HG03457 (cell line): ENCODE measurements at regions not wholly inside any gene's neighbourhood (a gene's known extent, or its start where the extent isn't known, plus 50 kb on each side); places are given as distances from the start of the nearest gene placed in this dataset.
"Not testable (repeated sequence)": the region's sequence is repeated elsewhere in the genome, so short reads cannot be mapped to it uniquely, and the experiment has no call there.

Source experiments
- ATAC-seq: cut with Tn5 transposase; IDR thresholded peaks from one replicate; pipeline ENCODE4 v1.9.1; 2021; ENCODE audit warnings: moderate number of reproducible peaks; ENCODE audit not compliant: unreplicated experiment

DNA sequence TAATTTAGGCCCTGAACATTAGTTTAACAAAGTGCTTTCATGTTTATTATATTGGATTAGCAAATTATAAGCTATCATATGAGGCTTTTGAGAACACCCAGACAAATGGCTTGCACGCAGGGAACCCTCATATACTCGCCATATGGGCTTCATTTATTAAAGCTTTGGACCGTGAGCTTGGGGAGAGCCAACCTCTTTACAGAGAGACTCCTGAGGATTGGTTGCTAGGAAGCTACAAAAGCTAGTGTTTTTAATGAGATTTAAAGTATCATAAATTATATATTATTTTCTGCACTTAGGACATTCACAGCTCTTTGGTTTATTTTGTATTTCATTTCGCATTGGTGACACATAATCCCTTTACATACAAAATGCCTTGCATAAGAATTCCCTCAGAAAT, 193.8 kb upstream of the TOX3 start:
- no peak for ATAC-seq

DNA sequence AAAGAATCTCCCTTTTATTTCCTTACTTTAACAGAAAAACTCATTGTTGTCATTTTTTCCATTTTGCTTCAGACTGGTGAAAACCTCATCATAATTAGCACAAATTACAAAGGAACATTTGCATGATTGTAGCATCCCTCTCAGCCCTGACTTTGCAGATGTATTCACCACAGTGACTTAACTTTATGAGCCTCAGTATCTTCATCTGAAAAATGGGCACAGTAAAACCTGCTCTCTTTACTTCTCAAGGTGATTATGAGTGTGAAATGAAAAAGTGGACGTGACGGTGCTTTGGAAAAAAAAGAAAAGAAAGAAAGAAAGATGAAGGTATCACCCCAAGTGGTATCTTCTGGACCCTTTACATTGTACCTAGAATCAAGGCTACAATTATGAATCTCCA, 193.4 kb upstream of the TOX3 start:
- no peak for ATAC-seq

- not testable (repeated sequence) for ATAC-seq
Measured at GRCh38 chr16:52738992-52739391, 192.0 kb upstream of the TOX3 start.

GRCh38 chr16:52731219-52731875, 184.4 kb upstream of the TOX3 start:
- no peak for ATAC-seq

DNA sequence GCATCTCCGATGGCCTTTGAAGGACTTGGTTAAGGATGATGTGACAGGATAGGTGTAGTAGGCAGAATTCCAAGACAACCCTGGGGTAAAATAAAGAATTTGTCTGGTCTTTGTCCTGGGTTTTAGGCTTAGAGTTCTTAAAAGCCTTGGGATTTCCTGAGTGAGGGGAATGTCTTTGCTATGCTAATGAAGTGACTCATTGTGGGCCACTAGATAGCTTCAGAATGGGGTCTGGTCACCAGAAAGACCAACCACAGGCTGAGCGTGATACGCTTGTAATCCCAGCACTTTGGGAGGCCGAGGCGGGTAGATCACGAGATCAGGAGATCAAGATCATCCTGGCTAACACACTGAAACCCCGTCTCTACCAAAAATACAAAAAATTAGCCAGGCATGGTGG, 182.8 kb upstream of the TOX3 start:
- ATAC-seq = no peak

- ATAC-seq = no peak
Measured at GRCh38 chr16:52727849-52728248, 180.9 kb upstream of the TOX3 start.

DNA sequence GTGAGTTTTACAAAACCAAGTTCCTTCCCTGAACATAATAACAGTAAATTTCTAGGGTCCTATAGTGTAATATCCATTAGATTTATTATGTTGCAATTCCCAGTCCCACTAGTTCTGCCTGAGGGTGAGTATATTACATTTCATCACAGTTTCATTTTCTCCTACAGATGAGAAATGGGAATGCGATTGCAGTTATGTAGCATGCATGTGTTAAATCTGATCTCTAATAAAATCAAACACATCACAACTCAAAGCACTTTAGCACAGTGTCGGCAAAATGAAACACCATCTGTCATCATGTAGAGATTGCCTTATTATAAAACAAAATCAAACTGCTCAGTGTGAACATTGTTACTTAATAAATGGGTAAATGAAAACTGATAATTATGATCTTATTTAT, 180.5 kb upstream of the TOX3 start:
- ATAC-seq = no peak

DNA sequence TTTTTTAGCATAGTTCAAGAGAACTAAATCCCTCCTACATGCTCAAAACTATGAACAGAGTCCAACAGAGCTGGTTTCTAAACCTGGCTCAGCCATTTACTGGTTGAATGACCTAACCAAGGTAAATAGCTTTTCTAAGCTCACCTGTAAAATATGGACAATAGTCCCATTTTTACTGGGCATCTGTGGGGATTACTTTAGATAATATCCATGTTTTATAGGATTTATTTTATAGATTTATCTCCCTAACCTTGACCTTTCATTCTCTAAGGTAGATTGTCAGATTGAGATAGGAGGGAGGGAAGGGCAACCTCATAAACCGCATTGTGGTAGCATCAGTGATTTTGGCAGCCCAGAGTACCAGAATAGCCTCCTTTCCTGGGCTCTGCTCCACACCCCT, 178.5 kb upstream of the TOX3 start:
- no peak for ATAC-seq

- ATAC-seq = no peak
Measured at GRCh38 chr16:52725043-52725442, 178.1 kb upstream of the TOX3 start.

DNA sequence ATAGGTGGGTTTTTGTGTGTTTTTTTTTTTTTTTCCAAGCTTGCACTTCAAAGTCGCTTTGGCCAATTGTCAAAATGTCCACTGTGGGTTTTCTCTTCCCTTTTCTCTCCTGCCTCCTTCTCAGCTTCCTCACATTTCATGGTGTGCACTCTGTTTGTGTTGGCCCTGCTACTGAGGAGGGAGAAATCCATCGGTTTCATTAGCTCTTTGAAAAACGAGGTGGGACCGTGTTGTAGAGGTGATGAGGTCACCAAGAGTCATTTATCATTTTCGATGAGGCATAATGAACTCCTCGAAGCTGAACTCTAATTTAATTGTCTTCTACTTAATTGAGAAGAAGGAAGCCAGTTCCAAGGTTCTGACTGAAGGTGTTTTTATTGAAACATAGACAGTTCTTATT, 174.4 kb upstream of the TOX3 start:
- no peak for ATAC-seq

GRCh38 chr16:52718046-52718445, 171.1 kb upstream of the TOX3 start:
- ATAC-seq = no peak

- ATAC-seq = no peak
Measured at GRCh38 chr16:52713740-52714139, 166.8 kb upstream of the TOX3 start.

DNA sequence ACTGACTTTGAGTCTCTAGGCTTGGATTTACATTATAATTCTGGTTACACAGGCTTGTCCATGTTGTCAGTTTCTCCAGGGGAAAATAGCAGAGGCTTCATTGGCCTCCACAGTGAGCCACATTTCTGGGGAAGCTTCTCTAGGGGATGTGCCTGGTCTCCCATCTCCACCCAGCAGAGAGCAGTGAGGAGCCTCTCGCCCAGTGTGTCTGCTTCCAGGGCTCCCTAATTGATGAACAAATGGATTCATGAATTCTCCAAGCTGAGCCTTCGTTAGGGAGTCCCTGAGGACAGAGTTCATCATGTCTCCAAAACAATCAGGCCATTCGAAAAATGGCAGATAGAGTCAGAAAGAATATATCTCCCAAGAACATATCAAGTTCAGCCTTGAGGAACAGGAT, 162.4 kb upstream of the TOX3 start:
- no peak for ATAC-seq

DNA sequence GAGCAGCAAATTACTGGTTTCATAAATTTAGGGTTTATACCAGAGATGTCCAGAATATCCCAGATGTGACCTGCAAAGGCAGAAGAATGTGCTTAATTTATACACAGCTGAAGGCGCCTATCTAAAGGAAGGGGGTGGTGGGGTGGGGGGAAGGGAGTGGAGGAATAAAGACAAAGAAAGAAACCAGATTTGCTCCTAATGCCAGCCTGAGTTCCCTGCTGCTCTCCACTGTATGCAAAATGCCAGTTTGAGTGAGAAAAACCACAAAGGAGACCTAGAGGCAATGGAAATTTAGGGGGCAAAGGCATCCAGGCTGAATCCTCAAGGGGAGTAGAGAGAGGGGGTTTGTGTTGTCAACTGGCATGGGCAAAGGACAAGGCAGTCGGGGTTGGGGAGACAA, 161.5 kb upstream of the TOX3 start:
- no peak for ATAC-seq

- no peak for ATAC-seq
Measured at GRCh38 chr16:52707676-52708337, 160.9 kb upstream of the TOX3 start.

DNA sequence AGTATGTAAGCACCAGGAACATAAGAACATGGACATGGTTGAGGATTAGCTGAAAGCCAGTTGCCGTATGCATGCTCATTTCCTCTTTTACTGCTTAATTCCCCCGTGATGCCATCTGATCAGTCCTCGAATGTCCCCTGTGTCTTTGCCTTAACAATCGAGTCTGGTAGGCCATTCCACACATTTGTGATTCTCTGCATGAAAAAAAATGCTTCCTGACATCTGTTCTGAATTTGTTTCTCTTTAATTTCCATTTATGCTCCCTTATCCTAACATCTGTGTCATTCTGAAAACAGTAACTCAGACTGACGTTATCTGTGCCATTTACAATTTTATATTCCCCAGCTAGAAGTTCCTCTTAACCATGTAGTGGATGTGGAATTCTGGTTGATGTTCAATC, 158.2 kb upstream of the TOX3 start:
- no peak for ATAC-seq

GRCh38 chr16:52697971-52698370, 151.0 kb upstream of the TOX3 start:
- ATAC-seq = no peak

GRCh38 chr16:52696126-52696525, 149.2 kb upstream of the TOX3 start:
- no peak for ATAC-seq

GRCh38 chr16:52690468-52690867, 143.5 kb upstream of the TOX3 start:
- ATAC-seq = no peak

GRCh38 chr16:52680993-52681392, 134.1 kb upstream of the TOX3 start:
- ATAC-seq = no peak

DNA sequence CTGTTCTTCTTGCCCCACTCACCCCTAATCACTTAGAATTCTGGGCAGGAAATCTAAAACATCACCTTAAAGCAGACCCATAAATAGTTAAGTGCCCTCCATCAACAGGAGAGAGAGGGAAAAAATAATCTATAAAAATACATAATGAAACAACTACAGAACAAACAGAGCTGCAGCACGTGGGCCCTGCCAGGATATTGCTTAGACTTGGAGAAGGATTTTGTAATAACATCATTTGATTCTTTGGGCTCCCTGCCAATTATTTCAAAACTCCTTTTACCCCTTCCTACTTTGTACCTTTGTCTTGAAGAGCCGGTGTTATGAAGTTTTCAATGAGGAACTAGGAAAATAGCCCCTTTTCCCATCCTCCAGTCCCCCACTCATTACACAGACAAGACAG, 130.6 kb upstream of the TOX3 start:
- ATAC-seq = no peak

DNA sequence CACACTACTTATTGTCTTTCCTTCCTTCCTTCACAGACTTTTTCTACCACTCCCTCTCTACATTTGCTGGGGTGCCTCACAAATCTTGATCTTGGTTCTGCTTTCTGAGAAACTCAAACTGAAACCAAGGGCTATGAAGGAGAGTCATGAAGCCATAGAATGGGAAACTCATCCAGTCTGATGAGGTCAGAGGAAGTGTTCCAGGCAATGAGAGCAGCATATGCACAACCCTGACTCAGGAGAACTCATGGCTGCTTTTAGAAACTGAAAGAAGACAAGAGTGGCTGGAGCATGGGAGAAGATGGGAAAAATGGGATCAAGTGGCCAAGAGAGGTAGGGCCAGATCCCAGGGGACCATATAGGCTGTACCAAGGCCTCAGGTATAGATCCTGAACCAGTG, 130.0 kb upstream of the TOX3 start:
- ATAC-seq = no peak

DNA sequence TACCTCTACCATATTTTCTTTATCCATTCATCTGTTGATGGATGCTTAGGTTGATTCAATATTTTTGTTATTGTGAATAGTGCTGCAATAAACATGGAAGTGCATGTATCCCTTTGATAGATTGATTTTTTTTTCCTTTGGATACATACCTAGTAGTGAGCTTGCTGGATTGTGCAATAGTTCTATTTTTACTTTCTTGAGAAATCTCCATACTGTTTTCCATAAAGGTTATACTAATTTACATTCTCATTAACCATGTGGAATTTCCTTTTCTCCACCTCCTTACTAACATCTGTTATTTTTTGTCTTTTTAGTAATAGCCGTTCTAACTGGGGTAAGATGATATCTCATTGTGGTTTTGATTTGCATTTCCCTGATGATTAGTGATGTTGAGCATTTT, 124.6 kb upstream of the TOX3 start:
- ATAC-seq = no peak
